GM12872 (cell line): ENCODE measurements at regions not wholly inside any gene's neighbourhood (a gene's known extent, or its start where the extent isn't known, plus 50 kb on each side); places are given as distances from the start of the nearest gene placed in this dataset.

Source experiments
- CTCF ChIP-seq: IDR thresholded peaks from 3 replicates; pipeline ENCODE4 v1.5.1; 2011; ENCODE audit warnings: low read depth, mild to moderate bottlenecking, low read length, moderate library complexity; ENCODE audit not compliant: insufficient read depth

- no peak for TF ChIP-seq CTCF
These were observed 736.6 kb downstream of the TBC1D22A start for GRCh38 chr22:47498969-47499495.

GRCh38 chr22:47497666-47498065, 735.2 kb downstream of the TBC1D22A start:
- no peak for TF ChIP-seq CTCF

GRCh38 chr22:47495110-47495509, 732.7 kb downstream of the TBC1D22A start:
- no peak for TF ChIP-seq CTCF

- TF ChIP-seq CTCF: no peak
These were observed 724.3 kb downstream of the TBC1D22A start for GRCh38 chr22:47486569-47487312.

- no peak for TF ChIP-seq CTCF
These were observed 722.6 kb downstream of the TBC1D22A start for GRCh38 chr22:47484960-47485569.

- no peak for TF ChIP-seq CTCF
These were observed 713.8 kb downstream of the TBC1D22A start for GRCh38 chr22:47476231-47476630.

- TF ChIP-seq CTCF: no peak
These were observed 712.4 kb downstream of the TBC1D22A start for GRCh38 chr22:47474895-47475294.
